HEK293T (cell line): ENCODE measurements at regions not wholly inside any gene's neighbourhood (a gene's known extent, or its start where the extent isn't known, plus 50 kb on each side); places are given as distances from the start of the nearest gene placed in this dataset.

Source experiments
- CTCF ChIA-PET: fragments of 350-600 bp; formaldehyde crosslinking; extraction: SDS; loops from one replicate; lab custom pipeline; 2021; ENCODE audit warnings: antibody characterized with exemption, inconsistent platforms; lab: Yijun Ruan, JAX
- POLR2A ChIA-PET: fragments of 350-600 bp; formaldehyde crosslinking; extraction: SDS; loops from one replicate; lab custom pipeline; 2020; ENCODE audit warnings: antibody characterized with exemption, inconsistent platforms; lab: Yijun Ruan, JAX
- DNase-seq: peaks from one replicate; pipeline ENCODE4 v3.0.0; 2012; ENCODE audit warnings: mixed read lengths; ENCODE audit errors: extremely low spot score
- ARNT ChIP-seq: fragments of 450-650 bp; IDR thresholded peaks from 2 replicates; pipeline ENCODE4 v1.6.1; 2017; ENCODE audit warnings: mild to moderate bottlenecking
- BHLHE40 ChIP-seq: fragments of 450-650 bp; IDR thresholded peaks from 2 replicates; pipeline ENCODE4 v1.6.1; 2016; ENCODE audit warnings: mild to moderate bottlenecking, moderate library complexity, borderline replicate concordance
- CTBP1 ChIP-seq: fragments of 450-650 bp; IDR thresholded peaks from 2 replicates; pipeline ENCODE4 v1.6.1; 2016; ENCODE audit warnings: borderline replicate concordance
- ELF4 ChIP-seq: fragments of 450-650 bp; IDR thresholded peaks from 2 replicates; pipeline ENCODE4 v1.6.1; 2017; ENCODE audit warnings: antibody characterized with exemption
- FOXA1 ChIP-seq: fragments of 450-650 bp; IDR thresholded peaks from 2 replicates; pipeline ENCODE4 v1.6.1; 2016; ENCODE audit warnings: mild to moderate bottlenecking
- FOXK2 ChIP-seq: fragments of 450-650 bp; IDR thresholded peaks from 2 replicates; pipeline ENCODE4 v1.6.1; 2016; ENCODE audit warnings: mild to moderate bottlenecking
- FOXM1 ChIP-seq: fragments of 450-650 bp; IDR thresholded peaks from 2 replicates; pipeline ENCODE4 v1.6.1; 2017; ENCODE audit warnings: mild to moderate bottlenecking, borderline replicate concordance
- HDGF ChIP-seq: fragments of 450-650 bp; IDR thresholded peaks from 2 replicates; pipeline ENCODE4 v1.6.1; 2017; ENCODE audit warnings: antibody characterized with exemption, borderline replicate concordance
- L3MBTL2 ChIP-seq: fragments of 450-650 bp; conservative IDR thresholded peaks from 2 replicates; pipeline ENCODE4 v1.6.1; 2016; ENCODE audit warnings: mild to moderate bottlenecking
- LEF1 ChIP-seq: fragments of 450-650 bp; IDR thresholded peaks from 2 replicates; pipeline ENCODE4 v1.6.1; 2017; ENCODE audit warnings: mild to moderate bottlenecking, borderline replicate concordance
- NFRKB ChIP-seq: fragments of 450-650 bp; IDR thresholded peaks from 2 replicates; pipeline ENCODE4 v1.6.1; 2016; ENCODE audit warnings: mild to moderate bottlenecking, moderate library complexity
- SP1 ChIP-seq: fragments of 450-650 bp; IDR thresholded peaks from 2 replicates; pipeline ENCODE4 v1.6.1; 2017
- SUZ12 ChIP-seq: fragments of 450-650 bp; IDR thresholded peaks from 2 replicates; pipeline ENCODE4 v1.6.1; 2016; ENCODE audit warnings: mild to moderate bottlenecking
- TARDBP ChIP-seq: fragments of 450-650 bp; IDR thresholded peaks from 2 replicates; pipeline ENCODE4 v1.6.1; 2016
- ZNF384 ChIP-seq: fragments of 450-650 bp; IDR thresholded peaks from 2 replicates; pipeline ENCODE4 v1.6.1; 2016
- TF ChIP-seq, protein P1 (sequence below): fragments of 450-650 bp; IDR thresholded peaks from 2 replicates; pipeline ENCODE4 v1.6.1; 2016

DNA sequence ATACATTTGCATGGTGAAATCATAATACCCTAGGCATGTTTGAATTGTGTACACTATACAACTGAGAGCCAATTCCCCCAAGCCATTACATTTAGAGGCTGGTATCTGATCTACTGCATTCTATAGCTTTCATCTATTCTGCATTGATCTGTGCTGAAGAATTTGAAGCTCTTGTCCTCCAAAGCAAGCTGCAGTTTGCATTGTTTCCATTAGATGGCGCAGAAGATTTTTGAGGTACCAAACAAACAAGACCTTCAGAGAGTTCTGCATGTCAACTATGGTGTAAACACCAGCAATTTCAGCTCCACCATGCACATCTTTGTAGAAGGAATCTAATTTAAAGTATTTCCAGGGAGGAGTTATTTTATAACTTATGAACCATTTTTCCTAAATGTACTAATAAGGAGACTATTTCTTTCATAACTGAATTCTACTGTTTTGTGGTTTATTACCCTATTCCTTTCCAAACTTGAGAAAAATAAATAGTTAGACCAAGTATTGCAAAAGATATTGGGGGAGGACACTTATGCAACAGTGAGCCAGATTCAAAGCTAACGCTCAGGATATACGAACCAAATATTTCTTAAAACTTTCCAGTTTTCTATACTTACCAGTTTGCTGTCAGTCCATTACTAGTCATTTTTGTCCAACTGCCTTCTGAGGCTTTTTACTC, 761.8 kb upstream of the ACVR2A start:
- DNase-seq: peak; percentile 56
- POLR2A ChIA-PET: no interaction called here
- CTCF ChIA-PET: interaction anchor here (0.6 kb wide), 3 partner anchors 50 to 826 kb away, joined by 3 read pairs; no protein-coding TSS in a partner anchor
- TF ChIP-seq ELF4: no peak
- no peak for TF ChIP-seq FOXM1
- TF ChIP-seq ZNF384: no peak
- TF ChIP-seq SP1: no peak
- TF ChIP-seq FOXK2: no peak
- no peak for TF ChIP-seq NFRKB
- TF ChIP-seq ARNT: no peak

DNA sequence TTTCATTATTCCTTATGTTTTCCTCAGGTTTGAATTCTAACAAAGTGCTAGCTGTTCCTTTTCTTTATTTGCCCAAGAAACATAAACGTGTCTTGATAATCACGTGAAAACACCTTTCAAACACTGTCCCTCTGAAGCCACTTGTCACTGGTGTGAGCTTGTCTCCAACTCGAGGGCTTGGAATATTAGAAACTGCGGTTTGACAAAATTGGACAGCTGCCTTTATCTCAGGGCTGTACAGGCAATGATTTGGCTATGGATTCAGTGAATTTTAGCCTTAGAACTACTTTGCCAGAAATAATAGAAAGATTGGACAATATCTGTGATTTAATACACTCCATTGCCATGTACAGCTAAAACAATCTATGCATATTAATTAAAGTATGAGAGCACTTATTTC, 763.0 kb upstream of the ACVR2A start:
- ChIA-PET CTCF (interaction anchor here (0.7 kb wide), 1 partner anchor 251 kb away, joined by 3 read pairs; no protein-coding TSS in a partner anchor), POLR2A (no interaction called here)
- no peak for DNase-seq
- TF ChIP-seq HDGF: no peak
- no peak for TF ChIP-seq ZNF384
- no peak for TF ChIP-seq NFRKB
- no peak for TF ChIP-seq ELF4
- no peak for TF ChIP-seq BHLHE40

DNA sequence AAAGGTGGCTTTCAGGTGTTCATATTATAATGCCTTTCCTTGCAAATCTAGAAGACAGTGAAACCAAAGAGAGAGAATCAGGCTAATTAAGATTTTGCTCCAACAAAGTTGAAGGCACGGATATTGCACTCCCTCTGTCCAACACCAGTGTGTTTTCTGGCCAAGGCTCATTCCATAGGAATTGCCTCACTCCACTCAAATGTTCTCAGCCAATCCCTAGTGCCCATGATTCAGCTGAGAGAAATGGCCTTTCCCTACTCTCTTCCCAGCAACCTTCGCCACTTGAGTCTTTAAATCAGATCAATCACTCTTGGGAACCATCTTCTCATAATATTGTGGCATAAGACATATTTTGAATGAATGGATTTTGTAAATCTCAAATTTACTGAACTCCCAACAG, 768.2 kb upstream of the ACVR2A start:
- ChIA-PET POLR2A (no interaction called here), CTCF (no interaction called here)
- TF ChIP-seq BHLHE40: no peak
- no peak for TF ChIP-seq LEF1
- TF ChIP-seq ZNF384: no peak
- TF ChIP-seq SUZ12: no peak
- no peak for TF ChIP-seq FOXK2
- TF ChIP-seq ELF4: no peak
- no peak for TF ChIP-seq TARDBP
- TF ChIP-seq, protein P1, sequence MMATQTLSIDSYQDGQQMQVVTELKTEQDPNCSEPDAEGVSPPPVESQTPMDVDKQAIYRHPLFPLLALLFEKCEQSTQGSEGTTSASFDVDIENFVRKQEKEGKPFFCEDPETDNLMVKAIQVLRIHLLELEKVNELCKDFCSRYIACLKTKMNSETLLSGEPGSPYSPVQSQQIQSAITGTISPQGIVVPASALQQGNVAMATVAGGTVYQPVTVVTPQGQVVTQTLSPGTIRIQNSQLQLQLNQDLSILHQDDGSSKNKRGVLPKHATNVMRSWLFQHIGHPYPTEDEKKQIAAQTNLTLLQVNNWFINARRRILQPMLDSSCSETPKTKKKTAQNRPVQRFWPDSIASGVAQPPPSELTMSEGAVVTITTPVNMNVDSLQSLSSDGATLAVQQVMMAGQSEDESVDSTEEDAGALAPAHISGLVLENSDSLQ: no peak
- TF ChIP-seq CTBP1: no peak
- no peak for TF ChIP-seq SP1
- TF ChIP-seq FOXA1: no peak
- TF ChIP-seq NFRKB: no peak
- no peak for TF ChIP-seq L3MBTL2
- no peak for DNase-seq

DNA sequence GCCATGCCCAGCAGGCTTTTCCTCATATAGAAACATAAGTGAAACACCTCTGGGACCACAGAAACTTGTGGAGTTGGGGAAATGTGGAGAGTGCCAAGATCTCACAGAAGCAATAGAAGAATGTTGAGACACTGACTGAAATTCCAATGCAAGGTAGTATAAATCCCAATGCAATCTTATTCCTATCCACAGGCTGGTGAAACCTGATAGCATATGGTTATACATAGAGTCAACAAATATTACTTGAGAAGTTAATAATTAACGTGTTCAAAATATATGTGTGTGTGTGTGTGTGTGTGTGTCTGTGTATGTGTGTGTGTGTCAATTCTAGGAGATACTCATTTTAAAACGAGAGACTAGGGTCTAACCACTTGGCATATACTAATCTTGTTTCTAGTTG, 776.8 kb upstream of the ACVR2A start:
- TF ChIP-seq ELF4: no peak
- TF ChIP-seq CTBP1: no peak
- TF ChIP-seq NFRKB: no peak
- no peak for TF ChIP-seq L3MBTL2
- no peak for TF ChIP-seq FOXK2
- TF ChIP-seq HDGF: no peak
- TF ChIP-seq SP1: no peak
- TF ChIP-seq, protein P1: no peak
- no peak for TF ChIP-seq BHLHE40
- no peak for TF ChIP-seq FOXA1
- no peak for TF ChIP-seq TARDBP
- no peak for TF ChIP-seq LEF1
- TF ChIP-seq ARNT: no peak
- no peak for TF ChIP-seq SUZ12
- no peak for DNase-seq
- CTCF ChIA-PET: no interaction called here
- POLR2A ChIA-PET: no interaction called here

DNA sequence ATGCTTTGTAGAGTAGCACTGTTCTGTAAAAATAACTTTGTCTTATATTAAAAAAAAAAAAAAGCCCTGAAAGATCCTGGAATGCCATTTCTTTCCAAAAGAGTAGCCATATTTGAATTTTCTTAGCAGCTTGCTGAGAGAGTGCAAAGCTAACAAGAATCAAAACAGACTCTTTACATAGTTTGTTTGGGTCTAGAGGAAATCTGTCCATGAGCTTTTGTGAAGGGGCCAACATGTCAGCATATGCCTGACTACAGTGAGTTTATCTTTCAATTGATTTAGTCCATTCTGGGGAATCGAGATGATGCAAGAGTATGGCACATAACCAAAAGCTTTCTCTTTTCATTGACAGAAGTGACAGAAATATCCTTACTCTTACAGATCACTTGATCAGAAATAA, 777.7 kb upstream of the ACVR2A start:
- ChIA-PET POLR2A (no interaction called here), CTCF (no interaction called here)
- no peak for DNase-seq
- TF ChIP-seq FOXM1 (no peak), ZNF384 (no peak), SP1 (no peak), L3MBTL2 (no peak), HDGF (no peak), FOXK2 (no peak), LEF1 (no peak)
- TF ChIP-seq, protein P1: no peak

DNA sequence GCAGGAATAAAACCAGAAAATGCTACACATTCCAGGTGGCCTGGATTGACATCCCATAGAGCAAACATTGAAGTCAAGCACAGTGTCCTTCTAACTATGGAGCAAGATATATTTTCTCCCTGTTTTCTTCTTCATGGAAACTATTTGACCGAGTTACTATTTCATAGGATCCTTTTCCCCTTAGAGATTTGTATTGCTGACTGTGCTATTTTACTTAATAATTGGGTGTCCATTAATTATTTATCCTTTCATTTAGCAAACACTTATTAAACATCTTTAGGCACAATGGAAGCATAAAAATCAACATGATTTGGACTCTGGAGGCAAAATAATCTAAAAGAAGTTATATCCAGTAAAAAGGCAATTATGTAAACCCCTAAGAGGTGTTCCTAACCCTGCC, 782.8 kb upstream of the ACVR2A start:
- ChIA-PET POLR2A (no interaction called here), CTCF (no interaction called here)
- DNase-seq: no peak

More for the DNA sequence above, 782.8 kb upstream of the ACVR2A start:
- TF ChIP-seq SUZ12 (no peak), ZNF384 (no peak), HDGF (no peak), FOXM1 (no peak), CTBP1 (no peak), L3MBTL2 (no peak), LEF1 (no peak), ARNT (no peak), TARDBP (no peak), ELF4 (no peak), FOXA1 (no peak), FOXK2 (no peak), NFRKB (no peak), SP1 (no peak), BHLHE40 (no peak)
- TF ChIP-seq, protein P1: no peak
